ENCODE measurements at regions not wholly inside any gene's neighbourhood (a gene's known extent, or its start where the extent isn't known, plus 50 kb on each side); places are given as distances from the start of the nearest gene placed in this dataset.
"Not testable (repeated sequence)": the region's sequence is repeated elsewhere in the genome, so short reads cannot be mapped to it uniquely, and the experiment has no call there.

DNA sequence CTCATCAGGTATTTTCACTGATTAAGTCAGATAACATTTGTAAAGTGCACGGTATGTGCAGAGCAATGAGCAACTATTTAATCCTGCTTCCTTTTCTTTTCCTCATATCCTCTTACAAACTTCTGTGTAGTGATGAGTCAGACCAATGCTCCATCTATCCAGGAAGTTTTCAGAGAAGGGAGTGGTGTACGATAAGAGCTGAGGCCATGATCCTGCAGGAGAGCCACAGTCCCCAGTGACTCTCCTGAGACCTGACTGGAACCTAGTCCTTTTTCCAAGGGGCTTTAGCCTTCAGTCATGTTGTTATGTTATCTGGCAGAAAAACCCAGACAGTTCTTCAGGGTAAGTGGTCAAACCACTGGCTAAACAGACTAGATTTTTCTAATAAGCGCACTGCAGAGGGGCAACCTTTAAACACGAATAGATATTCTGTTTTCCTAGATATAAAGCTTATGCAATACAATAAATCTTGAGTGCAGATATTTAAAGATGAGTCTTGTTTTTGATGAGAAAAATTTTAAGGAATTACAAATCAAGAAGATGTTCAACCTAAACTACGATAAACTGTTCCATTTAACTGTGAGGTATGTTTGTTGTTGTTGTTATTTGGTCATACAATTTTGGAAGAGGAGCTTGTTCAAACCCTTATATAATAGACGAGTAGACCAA, 110.5 kb upstream of the RAP2B start:
- in situ Hi-C loops (cut with HindIII; ENCODE audit: low pct_unique_long_range_greater_than_20kb, low sequenced_read_pairs): no loop called here

DNA sequence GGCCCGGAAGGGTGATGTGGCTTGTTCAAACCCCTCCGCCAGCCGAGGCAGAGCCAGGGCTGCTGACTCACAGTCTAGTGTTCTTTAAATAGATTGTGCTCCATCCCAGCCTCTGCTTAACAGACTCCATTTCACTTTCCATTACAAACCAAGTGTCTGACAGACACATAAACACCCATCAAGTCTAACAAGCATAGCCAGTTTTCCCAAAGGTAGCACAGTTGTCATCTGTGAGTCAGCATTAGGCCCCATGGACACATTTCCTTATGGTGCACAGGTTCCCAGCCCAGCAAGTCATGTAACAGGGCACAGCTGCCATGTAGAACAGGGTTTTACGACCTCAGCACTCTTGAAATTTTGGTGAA, 109.9 kb upstream of the RAP2B start:
- DNase-seq (ENCODE audit: low read depth, low spot score): no peak
- in situ Hi-C loops (cut with HindIII; ENCODE audit: low pct_unique_long_range_greater_than_20kb, low sequenced_read_pairs): no loop called here

More for the DNA sequence above, 110.5 kb upstream of the RAP2B start:
- DNase-seq (ENCODE audit: low read depth, low spot score): no peak

DNA sequence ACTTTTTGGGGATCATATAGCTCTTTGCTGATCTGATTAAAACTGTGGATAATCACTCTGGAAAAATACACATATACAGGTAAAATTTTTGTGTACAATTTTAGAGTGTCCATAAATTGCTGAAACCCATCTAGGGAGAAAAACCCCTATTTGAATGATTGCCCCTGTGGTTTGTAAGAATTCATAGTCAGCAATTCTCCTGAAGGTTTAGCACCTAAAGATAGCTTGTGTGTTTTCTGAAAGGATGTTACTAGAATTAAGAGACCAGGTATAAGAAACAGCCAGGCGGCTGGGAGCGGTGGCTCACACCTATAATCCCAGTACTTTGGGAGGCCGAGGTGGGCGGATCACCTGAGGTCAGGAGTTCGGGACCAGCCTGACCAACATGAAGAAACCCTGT, 106.8 kb upstream of the RAP2B start:
- DNase-seq (ENCODE audit: low read depth, low spot score): no peak
- in situ Hi-C loops (cut with HindIII; ENCODE audit: low pct_unique_long_range_greater_than_20kb, low sequenced_read_pairs): no loop called here

DNA sequence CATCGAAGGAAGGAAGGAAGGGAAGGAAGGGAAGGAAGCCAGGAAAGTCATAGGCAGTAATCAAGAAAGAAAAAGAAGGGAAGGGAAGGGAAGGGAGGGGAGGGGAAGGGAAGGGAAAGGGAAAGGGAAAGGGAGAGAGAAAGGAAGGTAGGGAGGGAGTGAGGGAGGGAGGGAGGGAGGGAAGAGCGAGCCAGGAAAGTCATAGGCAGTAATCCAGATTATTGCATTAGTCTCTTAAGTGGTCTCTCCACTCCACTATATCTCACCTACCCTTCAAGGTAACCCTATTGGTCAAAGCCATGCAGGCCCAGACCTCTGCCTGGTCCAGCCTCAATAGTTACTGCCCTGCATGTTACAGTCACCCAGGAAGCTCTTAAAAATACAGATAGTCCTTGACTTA, 106.2 kb upstream of the RAP2B start:
- in situ Hi-C loops (cut with HindIII; ENCODE audit: low pct_unique_long_range_greater_than_20kb, low sequenced_read_pairs): no loop called here
- DNase-seq (ENCODE audit: low read depth, low spot score): no peak

DNA sequence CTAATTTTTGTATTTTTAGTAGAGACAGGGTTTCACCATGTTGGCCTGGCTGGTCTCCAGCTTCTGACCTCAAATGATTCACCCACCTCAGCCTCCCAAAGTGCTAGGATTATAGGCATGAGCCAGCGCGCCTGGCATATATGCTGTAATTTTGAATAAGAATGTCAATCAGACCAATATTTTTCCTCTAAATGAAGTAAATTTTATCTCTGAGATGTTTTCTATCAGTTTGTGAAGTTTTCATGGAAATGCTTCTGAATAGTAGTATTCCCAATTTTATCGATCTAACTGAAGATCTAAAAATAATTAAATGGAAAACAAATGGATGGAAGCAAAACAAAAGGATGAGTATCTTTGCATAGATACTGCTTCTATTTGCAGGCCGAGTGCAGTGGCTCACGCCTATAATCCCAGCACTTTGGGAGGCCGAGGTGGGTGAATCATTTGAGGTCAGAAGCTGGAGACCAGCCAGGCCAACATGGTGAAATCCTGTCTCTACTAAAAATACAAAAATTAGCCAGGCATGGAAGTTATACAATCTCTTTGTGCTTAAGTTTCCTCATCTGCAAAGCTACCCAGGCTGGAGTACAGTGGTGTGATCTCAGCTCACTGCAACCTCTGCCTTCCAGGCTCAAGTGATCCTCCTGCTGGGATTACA, 103.9 kb upstream of the RAP2B start:
- in situ Hi-C loops (cut with HindIII; ENCODE audit: low pct_unique_long_range_greater_than_20kb, low sequenced_read_pairs): not testable (repeated sequence)

DNA sequence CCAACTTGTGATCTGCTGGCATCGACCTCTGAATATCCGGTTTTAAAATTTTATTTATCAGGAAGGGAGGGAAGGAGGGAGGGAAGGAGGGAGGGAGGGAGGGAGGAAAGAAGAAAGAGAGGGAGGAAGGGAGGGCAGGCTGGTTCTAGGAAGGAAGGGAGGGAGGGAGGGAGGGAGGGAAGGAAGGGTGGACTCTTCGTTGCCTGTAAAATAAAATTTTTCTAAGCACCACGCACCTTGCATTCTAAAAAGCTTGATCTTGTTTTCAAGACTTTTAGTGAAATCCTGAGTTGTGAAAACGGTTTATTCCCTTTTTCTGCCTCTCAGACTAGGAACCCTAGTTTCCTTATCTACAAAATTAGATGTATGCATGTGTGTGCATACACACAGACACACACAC, 101.7 kb upstream of the RAP2B start:
- in situ Hi-C loops (cut with HindIII; ENCODE audit: low pct_unique_long_range_greater_than_20kb, low sequenced_read_pairs): no loop called here
- DNase-seq (ENCODE audit: low read depth, low spot score): no peak

More for the DNA sequence above, 103.9 kb upstream of the RAP2B start:
- not testable (repeated sequence) for DNase-seq (ENCODE audit: low read depth, low spot score)

DNA sequence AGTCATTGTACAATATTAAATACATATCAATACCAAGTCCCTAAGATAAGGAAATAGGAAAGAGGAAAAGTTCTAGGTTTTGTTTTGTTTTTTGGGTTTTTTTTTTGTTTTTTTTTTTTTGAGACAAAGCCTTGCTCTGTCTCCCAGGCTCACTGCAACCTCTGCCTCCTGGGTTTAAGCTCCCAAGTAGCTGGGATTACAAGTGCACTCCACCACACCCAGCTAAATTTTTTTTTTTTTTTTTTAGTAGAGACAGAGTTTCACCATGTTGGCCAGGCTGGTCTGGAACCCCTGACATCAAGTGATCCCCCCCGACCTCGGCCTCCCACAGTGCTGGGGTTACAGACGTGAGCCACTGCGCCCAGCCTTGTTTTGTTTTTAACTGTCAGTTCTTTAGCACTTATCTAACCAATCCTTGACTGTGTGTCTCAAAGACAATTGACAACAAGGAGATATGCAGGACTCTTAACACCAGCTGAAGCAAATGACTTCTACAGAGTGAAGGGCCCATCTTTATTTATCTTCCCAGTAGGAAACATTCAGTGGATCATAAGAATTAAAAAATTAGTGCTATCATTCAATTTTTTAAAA, 100.0 kb upstream of the RAP2B start:
- in situ Hi-C loops (cut with HindIII; ENCODE audit: low pct_unique_long_range_greater_than_20kb, low sequenced_read_pairs): no loop called here
- no peak for DNase-seq (ENCODE audit: low read depth, low spot score)

DNA sequence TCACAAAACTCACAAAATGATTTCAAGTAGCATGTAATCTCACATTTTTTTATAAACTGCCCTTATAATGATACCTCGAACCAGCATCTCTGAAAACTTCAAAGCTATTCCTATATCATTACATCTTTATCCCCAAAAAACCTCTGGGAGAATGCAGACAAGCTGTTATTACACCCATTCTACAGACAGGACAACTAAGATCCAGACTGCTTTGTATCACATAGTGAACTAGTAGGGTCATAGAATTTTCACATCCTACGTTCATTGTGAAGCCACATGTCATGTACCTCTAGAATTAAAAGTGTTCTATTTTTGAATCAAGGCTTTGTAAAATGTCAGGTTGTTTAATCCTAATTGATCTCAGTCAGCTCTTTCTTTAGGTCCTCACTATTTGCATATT, 98.7 kb upstream of the RAP2B start:
- in situ Hi-C loops (cut with HindIII; ENCODE audit: low pct_unique_long_range_greater_than_20kb, low sequenced_read_pairs): no loop called here
- no peak for DNase-seq (ENCODE audit: low read depth, low spot score)

DNA sequence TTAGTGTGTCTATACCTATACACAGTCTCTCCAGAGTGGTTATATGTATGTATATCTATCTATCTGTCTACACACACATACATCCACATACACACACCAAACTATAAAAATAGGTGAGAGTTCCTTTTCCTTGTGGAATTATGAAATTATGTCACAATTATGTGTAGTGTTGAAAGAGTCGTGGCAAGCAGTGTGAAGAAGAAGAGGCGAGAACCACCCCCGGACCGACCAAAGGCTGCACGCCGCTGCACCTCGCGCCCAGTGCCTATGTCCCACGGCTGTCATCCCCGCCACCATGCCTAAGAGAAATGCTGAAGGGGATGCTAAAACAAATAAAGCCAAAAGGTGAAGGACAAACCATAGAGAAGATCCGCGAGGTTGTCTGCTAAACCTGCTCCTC, 95.0 kb upstream of the RAP2B start:
- in situ Hi-C loops (cut with HindIII; ENCODE audit: low pct_unique_long_range_greater_than_20kb, low sequenced_read_pairs): no loop called here
- no peak for DNase-seq (ENCODE audit: low read depth, low spot score)

DNA sequence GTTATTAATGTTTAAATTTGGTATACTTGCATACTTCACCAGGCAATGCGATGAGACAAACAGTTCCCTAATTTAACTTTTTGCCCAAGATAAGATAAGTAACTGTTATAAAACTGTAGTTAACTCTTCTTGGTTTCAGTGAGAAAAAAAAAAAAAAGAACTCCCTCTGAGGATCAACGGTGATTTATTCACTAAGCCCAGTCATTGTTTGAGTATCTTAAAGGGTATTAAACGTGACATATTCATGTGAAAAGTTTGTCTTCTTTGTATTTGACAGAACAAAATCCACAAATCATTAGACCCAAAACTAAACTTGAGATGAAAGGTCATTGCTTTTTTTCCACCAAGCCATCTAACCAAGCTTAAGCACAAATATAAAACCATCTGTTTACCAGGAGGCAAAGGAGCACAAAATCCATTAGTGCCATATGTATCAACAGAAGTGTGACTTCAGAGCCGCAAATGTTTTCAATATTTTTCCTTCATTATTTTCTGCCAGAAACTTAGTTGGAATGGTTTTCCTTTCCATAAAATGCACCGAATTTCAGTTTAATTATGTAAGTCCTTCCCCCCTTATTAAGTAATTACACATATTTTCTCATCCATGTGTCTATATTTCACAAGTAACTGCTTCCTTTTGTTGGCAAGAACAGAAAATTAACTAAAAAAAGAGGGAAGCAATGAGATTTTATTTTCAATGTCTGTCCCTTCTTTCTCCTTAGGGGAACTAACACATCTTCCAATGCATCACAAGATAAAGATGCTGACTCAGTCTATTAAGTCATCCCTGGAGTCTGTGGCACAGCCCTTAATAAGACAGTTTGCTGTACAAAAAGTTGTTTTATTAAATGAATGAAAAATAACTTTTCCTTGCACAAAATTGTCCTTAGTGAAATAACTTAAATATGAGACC, 92.2 kb upstream of the RAP2B start:
- no peak for DNase-seq (ENCODE audit: low read depth, low spot score)
- in situ Hi-C loops (cut with HindIII; ENCODE audit: low pct_unique_long_range_greater_than_20kb, low sequenced_read_pairs): no loop called here

DNA sequence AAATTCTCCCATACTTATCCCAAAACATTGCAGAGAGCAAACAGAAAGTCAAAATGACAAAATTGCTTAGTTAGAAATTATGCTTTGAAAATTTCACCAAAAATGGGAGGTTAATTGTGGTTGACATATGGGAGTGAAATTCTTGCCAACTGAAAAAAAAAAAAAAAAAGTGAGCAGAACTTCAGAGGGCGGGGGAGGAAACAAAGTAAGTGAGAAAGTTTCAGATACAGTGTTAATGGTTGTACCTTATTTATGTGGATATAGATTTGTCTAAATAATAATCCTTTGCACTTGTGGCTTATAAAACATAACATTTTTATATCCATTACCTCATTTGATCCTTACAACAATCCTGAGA, 91.5 kb upstream of the RAP2B start:
- in situ Hi-C loops (cut with HindIII; ENCODE audit: low pct_unique_long_range_greater_than_20kb, low sequenced_read_pairs): no loop called here
- DNase-seq (ENCODE audit: low read depth, low spot score): no peak

DNA sequence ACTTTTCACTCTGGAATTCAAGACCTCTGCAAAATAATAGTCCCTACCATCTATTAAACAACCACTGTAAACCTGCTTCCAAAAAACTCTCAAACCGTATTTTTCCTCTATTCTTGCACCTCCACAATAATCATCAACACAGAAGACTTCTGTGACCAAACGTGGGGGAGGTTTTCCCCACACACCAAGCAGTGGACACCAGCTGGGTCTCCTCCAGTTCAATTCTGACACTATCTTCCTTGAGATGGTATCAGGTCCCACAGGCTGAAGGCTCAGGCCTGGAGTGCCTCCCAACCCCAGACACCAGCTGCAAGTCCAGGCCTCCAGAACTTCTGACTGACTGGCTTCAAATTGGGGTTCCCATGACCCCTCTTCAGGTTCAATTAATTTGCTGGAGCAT, 89.6 kb upstream of the RAP2B start:
- no peak for DNase-seq (ENCODE audit: low read depth, low spot score)

DNA sequence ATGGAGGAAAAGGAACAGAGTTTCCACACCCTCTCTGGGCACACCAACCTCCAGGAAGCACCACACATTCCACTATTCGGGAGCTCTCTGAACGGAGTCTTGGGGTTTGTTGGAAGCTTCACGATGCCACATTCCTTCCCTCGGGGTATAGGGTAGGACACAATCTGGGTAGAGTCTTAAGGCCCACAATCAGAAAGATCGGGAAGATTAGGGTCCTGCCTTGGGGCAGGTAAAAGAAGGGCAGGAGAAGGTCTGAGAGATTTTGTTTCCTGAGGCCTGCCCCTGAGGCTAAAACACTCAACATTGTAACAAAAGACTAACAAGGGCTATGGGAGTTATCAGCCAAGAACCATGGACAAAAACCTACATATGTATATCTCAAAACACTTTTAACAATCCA, 89.2 kb upstream of the RAP2B start:
- in situ Hi-C loops (cut with HindIII; ENCODE audit: low pct_unique_long_range_greater_than_20kb, low sequenced_read_pairs): no loop called here
- no peak for DNase-seq (ENCODE audit: low read depth, low spot score)

More for the DNA sequence above, 89.6 kb upstream of the RAP2B start:
- in situ Hi-C loops (cut with HindIII; ENCODE audit: low pct_unique_long_range_greater_than_20kb, low sequenced_read_pairs): no loop called here

DNA sequence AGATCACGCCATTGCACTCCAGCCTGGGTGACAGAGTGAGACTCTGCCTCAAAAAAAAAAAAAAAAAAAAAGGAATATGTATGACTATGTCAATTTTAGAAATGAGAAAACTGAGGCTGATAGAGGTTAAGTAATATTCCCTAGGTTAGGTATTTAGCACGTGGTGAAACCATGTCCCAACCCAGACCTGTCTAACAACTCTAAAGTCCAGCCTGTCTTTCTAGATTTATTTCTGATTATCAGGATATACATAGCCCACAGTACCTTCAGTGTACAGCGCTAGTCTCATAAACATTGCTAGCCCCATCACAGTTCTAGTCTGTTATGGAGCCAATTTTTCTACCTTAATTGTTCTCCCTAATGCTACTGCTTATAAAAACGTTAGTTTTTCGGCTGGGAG, 88.4 kb upstream of the RAP2B start:
- DNase-seq (ENCODE audit: low read depth, low spot score): no peak
- in situ Hi-C loops (cut with HindIII; ENCODE audit: low pct_unique_long_range_greater_than_20kb, low sequenced_read_pairs): no loop called here

DNA sequence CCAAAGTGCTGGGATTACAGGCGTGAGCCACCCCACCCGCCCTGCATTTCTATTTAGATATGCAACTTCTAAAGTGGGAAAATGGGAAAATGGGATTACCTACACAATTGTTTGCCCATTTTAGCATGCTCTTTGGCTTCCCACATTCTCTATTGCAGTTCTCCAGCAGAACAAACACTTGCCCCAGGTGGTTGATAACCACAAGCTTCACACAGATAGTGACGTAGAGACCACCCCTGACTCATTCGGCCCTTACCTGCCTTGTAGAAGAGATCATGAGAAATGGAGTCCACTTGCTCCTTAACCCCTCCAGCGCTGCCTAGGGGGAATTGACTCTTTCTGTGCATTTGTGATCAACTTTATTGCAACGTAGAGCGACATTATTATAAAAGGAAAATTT, 83.2 kb upstream of the RAP2B start:
- in situ Hi-C loops (cut with HindIII; ENCODE audit: low pct_unique_long_range_greater_than_20kb, low sequenced_read_pairs): no loop called here
- DNase-seq (ENCODE audit: low read depth, low spot score): no peak

DNA sequence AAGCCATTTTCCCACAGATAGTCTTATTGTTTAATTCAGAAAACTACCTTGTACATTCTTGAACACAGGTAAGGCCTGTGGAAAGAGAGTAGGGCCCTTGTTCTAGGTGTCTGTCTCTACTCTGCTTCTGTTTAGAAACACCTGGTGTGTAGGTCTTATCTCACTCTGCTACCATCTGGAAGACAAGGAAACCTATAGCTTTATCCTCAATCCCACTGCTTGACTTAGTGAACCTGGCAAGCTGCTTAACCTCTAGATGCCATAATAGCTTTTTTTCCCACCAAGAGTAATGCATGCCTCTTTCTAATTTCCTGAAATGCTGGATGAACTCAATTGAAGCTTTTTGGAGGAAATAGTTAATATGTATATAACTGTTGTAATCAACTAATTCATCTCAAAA, 82.6 kb upstream of the RAP2B start:
- no peak for DNase-seq (ENCODE audit: low read depth, low spot score)
- in situ Hi-C loops (cut with HindIII; ENCODE audit: low pct_unique_long_range_greater_than_20kb, low sequenced_read_pairs): no loop called here

DNA sequence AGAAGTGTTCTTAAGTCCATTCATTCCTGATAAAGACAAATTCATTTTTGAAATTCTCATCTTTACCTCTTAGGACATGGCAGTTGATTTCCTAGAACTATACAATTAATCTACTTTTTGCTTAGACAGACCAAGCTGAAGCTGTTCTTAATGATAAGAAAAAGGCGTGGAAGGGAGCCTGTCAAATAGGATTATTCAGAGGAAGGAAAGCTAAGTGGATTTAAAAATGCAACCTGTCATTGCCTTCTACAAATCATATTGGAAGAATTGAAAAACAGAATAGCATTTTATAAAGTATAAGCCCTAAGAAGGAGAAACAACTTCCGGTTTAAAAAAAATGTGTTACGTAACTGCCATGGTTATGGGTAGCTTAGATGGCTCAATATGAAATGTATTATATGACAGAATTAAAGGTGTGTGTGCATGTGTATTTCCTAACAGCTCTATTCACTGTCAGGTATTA, 81.2 kb upstream of the RAP2B start:
- in situ Hi-C loops (cut with HindIII; ENCODE audit: low pct_unique_long_range_greater_than_20kb, low sequenced_read_pairs): no loop called here
- no peak for DNase-seq (ENCODE audit: low read depth, low spot score)

DNA sequence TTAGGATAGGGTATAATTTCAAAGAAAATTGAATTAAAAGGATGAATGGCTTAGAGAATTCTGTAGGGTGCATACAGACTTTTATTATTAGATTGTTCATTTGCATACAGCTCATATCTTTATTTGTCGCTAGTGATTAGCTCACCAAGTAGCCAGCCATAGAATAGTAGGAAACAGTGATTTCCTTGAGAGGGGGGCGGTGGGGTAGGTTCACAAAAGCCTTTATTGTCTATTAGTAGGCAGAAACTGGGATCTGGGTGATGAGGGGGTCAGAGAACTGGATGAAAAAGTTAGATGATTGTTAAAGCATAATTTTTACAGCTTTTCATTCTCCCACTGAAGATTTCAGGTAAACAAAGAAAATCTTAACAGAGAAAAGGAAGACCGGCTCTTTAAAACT, 77.6 kb upstream of the RAP2B start:
- DNase-seq (ENCODE audit: low read depth, low spot score): no peak
- in situ Hi-C loops (cut with HindIII; ENCODE audit: low pct_unique_long_range_greater_than_20kb, low sequenced_read_pairs): no loop called here
